IMR-90 (cell line): ENCODE measurements at regions not wholly inside any gene's neighbourhood (a gene's known extent, or its start where the extent isn't known, plus 50 kb on each side); places are given as distances from the start of the nearest gene placed in this dataset.

Experiments used
- ATAC-seq: fragments of 200-7000 bp; cut with Tn5 transposase; 2 replicates; pipeline ENCODE4 v1.9.1; 2020; ENCODE audit warnings: low read depth, mild to moderate bottlenecking, moderate library complexity
- BruUV-seq: library from RNA; stranded (reverse); fragments of 400-500 nt; replicated peaks from 2 replicates; lab custom pipeline; 2021; lab: Mats Ljungman, UMichigan
- CTCF ChIA-PET: fragments of 300-600 bp; formaldehyde crosslinking; extraction: SDS; loops from one replicate; lab custom pipeline; 2021; ENCODE audit warnings: antibody characterized with exemption; lab: Yijun Ruan, JAX
- POLR2A ChIA-PET: fragments of 300-600 bp; sonication (Branson Sonifier 250); formaldehyde crosslinking; loops from one replicate; lab custom pipeline; 2022; ENCODE audit warnings: antibody characterized with exemption; ENCODE audit not compliant: unreplicated experiment; lab: Charles Lee
- DNase-seq: peaks from one replicate; pipeline ENCODE4 v3.0.0; 2013
- H2AFZ ChIP-seq: replicated peaks from 2 replicates; pipeline ENCODE3; 2013; ENCODE audit warnings: low read length, mild to moderate bottlenecking; ENCODE audit not compliant: poor library complexity
- H2AK5ac ChIP-seq: 2 replicates; pipeline ENCODE4 v1.6.1; 2013; ENCODE audit warnings: low read depth, low read length, inconsistent platforms
- H2AK9ac ChIP-seq: replicated peaks from 2 replicates; pipeline ENCODE3; 2013; ENCODE audit warnings: mild to moderate bottlenecking, low read depth, low read length, moderate library complexity; ENCODE audit not compliant: poor library complexity
- H2BK120ac ChIP-seq: 2 replicates; pipeline ENCODE4 v1.6.1; 2013; ENCODE audit warnings: low read depth, low read length, inconsistent platforms
- H2BK15ac ChIP-seq: 3 replicates; pipeline ENCODE4 v1.6.1; 2013; ENCODE audit warnings: low read depth, low read length, inconsistent platforms
- H2BK20ac ChIP-seq: 2 replicates; pipeline ENCODE4 v1.6.1; 2013; ENCODE audit warnings: low read depth, mild to moderate bottlenecking, inconsistent platforms, low read length, moderate library complexity
- H2BK5ac ChIP-seq: 2 replicates; pipeline ENCODE4 v1.6.1; 2013; ENCODE audit warnings: mild to moderate bottlenecking, low read depth, low read length, inconsistent platforms; ENCODE audit not compliant: poor library complexity, severe bottlenecking
- H3K14ac ChIP-seq: replicated peaks from 2 replicates; pipeline ENCODE4 v1.6.1; 2013; ENCODE audit warnings: low read depth, low read length, inconsistent platforms
- H3K18ac ChIP-seq: 2 replicates; pipeline ENCODE4 v1.6.1; 2013; ENCODE audit warnings: low read depth, low read length, control low read depth
- H3K23ac ChIP-seq: 2 replicates; pipeline ENCODE4 v1.6.1; 2013; ENCODE audit warnings: low read depth, low read length, inconsistent platforms
- H3K27ac ChIP-seq: 2 replicates; pipeline ENCODE4 v1.5.1; 2013; ENCODE audit warnings: mild to moderate bottlenecking, control low read depth, low read length; ENCODE audit not compliant: insufficient read depth
- H3K27me3 ChIP-seq: 2 replicates; pipeline ENCODE4 v1.6.1; 2013; ENCODE audit warnings: low read length; ENCODE audit not compliant: control insufficient read depth, insufficient read depth
- H3K36me3 ChIP-seq: 2 replicates; pipeline ENCODE4 v1.6.1; 2013; ENCODE audit warnings: low read length, mixed read lengths; ENCODE audit not compliant: control insufficient read depth, insufficient read depth
- H3K4ac ChIP-seq: 2 replicates; pipeline ENCODE4 v1.6.1; 2013; ENCODE audit warnings: low read depth, low read length, inconsistent platforms
- H3K4me1 ChIP-seq: 2 replicates; pipeline ENCODE4 v1.6.1; 2013; ENCODE audit warnings: low read length, mixed read lengths; ENCODE audit not compliant: control insufficient read depth, insufficient read depth
- H3K4me2 ChIP-seq: 2 replicates; pipeline ENCODE4 v1.6.1; 2013; ENCODE audit warnings: low read depth, mild to moderate bottlenecking, control low read depth, low read length, moderate library complexity
- H3K4me3 ChIP-seq: 2 replicates; pipeline ENCODE4 v1.5.1; 2013; ENCODE audit warnings: low read depth, mild to moderate bottlenecking, control low read depth, low read length, moderate library complexity; ENCODE audit not compliant: insufficient read depth
- H3K56ac ChIP-seq: 2 replicates; pipeline ENCODE4 v1.6.1; 2013; ENCODE audit warnings: low read length, inconsistent platforms; ENCODE audit not compliant: insufficient read depth; ENCODE audit errors: extremely low read depth
- H3K79me1 ChIP-seq, 2 experiments: 2 replicates each; pipeline ENCODE4 v1.6.1; 2013; ENCODE audit warnings: low read length in 2 of 2, inconsistent platforms in 1 of 2, low read depth in 1 of 2
- H3K9ac ChIP-seq: 2 replicates; pipeline ENCODE4 v1.6.1; 2013; ENCODE audit warnings: low read depth, low read length, control low read depth
- H3K9me1 ChIP-seq: 2 replicates; pipeline ENCODE4 v1.6.1; 2013; ENCODE audit warnings: low read length, inconsistent platforms; ENCODE audit not compliant: insufficient read depth
- H3K9me3 ChIP-seq: 2 replicates; pipeline ENCODE4 v1.6.1; 2013; ENCODE audit warnings: low read length; ENCODE audit not compliant: control insufficient read depth, insufficient read depth
- H4K20me1 ChIP-seq: 2 replicates; pipeline ENCODE4 v1.6.1; 2013; ENCODE audit warnings: low read length, inconsistent platforms; ENCODE audit not compliant: insufficient read depth
- H4K5ac ChIP-seq: 2 replicates; pipeline ENCODE4 v1.6.1; 2013; ENCODE audit warnings: mild to moderate bottlenecking, low read depth, low read length, control low read depth
- H4K8ac ChIP-seq, 2 experiments: 2 replicates each; pipeline ENCODE4 v1.6.1; 2013; ENCODE audit warnings: low read depth in 2 of 2, low read length in 2 of 2, control low read depth in 1 of 2, inconsistent platforms in 1 of 2
- H4K91ac ChIP-seq: 2 replicates; pipeline ENCODE4 v1.6.1; 2013; ENCODE audit warnings: low read depth, low read length, inconsistent platforms; ENCODE audit not compliant: insufficient read depth
- CEBPB ChIP-seq: IDR thresholded peaks from 2 replicates; pipeline ENCODE4 v1.6.1; 2012; ENCODE audit warnings: low read depth, low read length, improper control_type of control experiment
- CTCF ChIP-seq: conservative IDR thresholded peaks from 2 replicates; pipeline ENCODE4 v1.5.1; 2012; ENCODE audit warnings: mild to moderate bottlenecking, low read depth, low read length, improper control_type of control experiment
- MAZ ChIP-seq: IDR thresholded peaks from 2 replicates; pipeline ENCODE4 v1.6.1; 2012; ENCODE audit warnings: low read depth, mild to moderate bottlenecking, low read length, improper control_type of control experiment, moderate library complexity, borderline replicate concordance
- MXI1 ChIP-seq: IDR thresholded peaks from 2 replicates; pipeline ENCODE4 v1.6.1; 2012; ENCODE audit warnings: low read depth, mild to moderate bottlenecking, low read length, moderate library complexity, borderline replicate concordance
- WGBS, 2 experiments: methylation state at CpG; one replicate each; pipeline versions ENCODE4 v1.1.5 to v1.1.7; 2013; ENCODE audit warnings: missing lambda C conversion rate in 2 of 2; ENCODE audit not compliant: insufficient read length in 1 of 2; ENCODE audit errors: extremely low coverage in 2 of 2; 5-methylcytosine and 5-hydroxymethylcytosine counted together
- dilution Hi-C: fragments of 300-500 bp; cut with HindIII; formaldehyde crosslinking; loops from one replicate; pipeline ENCODE4 v1.14.3; 2018; ENCODE audit warnings: low sequenced_read_pairs; ENCODE audit not compliant: unreplicated experiment
- in situ Hi-C: fragments of 300-500 bp; cut with MboI; formaldehyde crosslinking; loops from 3 replicates; pipeline ENCODE4 v1.14.3; 2019; ENCODE audit warnings: low sequenced_read_pairs, inconsistent platforms, mixed read lengths
- intact Hi-C: fragments of 100-400 bp; cut with micrococcal nuclease; formaldehyde crosslinking; loops from 2 replicates; pipeline ENCODE4 v1.10.0; 2022

GRCh38 chr1:5298376-5298775 is 644.0 kb downstream of the AJAP1 start:
- Histone ChIP-seq H2BK15ac (no peak overlapping the region), H3K79me1 (no peaks in the 10 kb centered on the region), H3K9me1 (no peaks in the 10 kb centered on the region), H3K56ac (no peak overlapping the region), H3K9me3 (peaks cover 30% of the 10 kb centered on the region), H4K20me1 (no peaks in the 10 kb centered on the region), H4K91ac (no peak overlapping the region), H3K9ac (no peak overlapping the region), H3K27me3 (no peaks in the 10 kb centered on the region), H3K14ac (no peak overlapping the region), H2AK9ac (no peak overlapping the region), H3K23ac (no peak overlapping the region), H3K36me3 (no peaks in the 10 kb centered on the region), H2AK5ac (no peak overlapping the region), H2BK20ac (no peak overlapping the region), H2AFZ (no peak overlapping the region), H3K4ac (no peak overlapping the region), H3K4me3 (no peak overlapping the region), H2BK120ac (no peak overlapping the region), H4K8ac (no peak overlapping the region), H3K4me1 (no peaks in the 10 kb centered on the region), H3K4me2 (no peak overlapping the region), H4K5ac (no peak overlapping the region), H3K18ac (no peak overlapping the region), H2BK5ac (no peak overlapping the region), H3K27ac (no peak overlapping the region)
- BruUV-seq, result no TSS peak
- TF ChIP-seq MAZ (no peak), CEBPB (no peak), MXI1 (no peak), CTCF (no peak)
- in situ Hi-C loops (no loop called here), dilution Hi-C loops (no loop called here), intact Hi-C loops (no loop called here)
- no CpG with 5 or more reads among the region's 6 CpGs for WGBS, 2 experiments
- ChIA-PET CTCF (no interaction called here), POLR2A (no interaction called here)
- DNase-seq (no peak), ATAC-seq (no peak)
